ENCODE measurements at regions not wholly inside any gene's neighbourhood (a gene's known extent, or its start where the extent isn't known, plus 50 kb on each side); places are given as distances from the start of the nearest gene placed in this dataset.

DNA sequence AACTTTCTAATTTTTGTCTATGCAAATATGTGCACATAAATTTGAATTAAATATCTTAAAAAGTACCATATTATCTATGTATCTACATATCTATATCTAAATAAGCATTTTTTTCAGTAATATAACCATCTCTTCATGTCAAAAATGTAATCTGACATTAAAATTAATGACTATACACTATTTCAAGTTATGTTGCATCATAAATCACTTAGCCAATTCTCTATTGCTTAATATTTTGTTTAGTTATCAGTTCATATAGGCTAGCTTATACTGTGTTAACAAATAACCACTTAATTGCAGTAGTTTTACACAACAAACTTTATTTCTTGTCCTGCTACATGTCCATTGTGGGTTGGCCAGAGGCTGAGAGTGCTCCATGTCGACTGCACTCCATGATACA is 360.8 kb downstream of the EPM2A start:
- TF ChIP-seq, protein P1, sequence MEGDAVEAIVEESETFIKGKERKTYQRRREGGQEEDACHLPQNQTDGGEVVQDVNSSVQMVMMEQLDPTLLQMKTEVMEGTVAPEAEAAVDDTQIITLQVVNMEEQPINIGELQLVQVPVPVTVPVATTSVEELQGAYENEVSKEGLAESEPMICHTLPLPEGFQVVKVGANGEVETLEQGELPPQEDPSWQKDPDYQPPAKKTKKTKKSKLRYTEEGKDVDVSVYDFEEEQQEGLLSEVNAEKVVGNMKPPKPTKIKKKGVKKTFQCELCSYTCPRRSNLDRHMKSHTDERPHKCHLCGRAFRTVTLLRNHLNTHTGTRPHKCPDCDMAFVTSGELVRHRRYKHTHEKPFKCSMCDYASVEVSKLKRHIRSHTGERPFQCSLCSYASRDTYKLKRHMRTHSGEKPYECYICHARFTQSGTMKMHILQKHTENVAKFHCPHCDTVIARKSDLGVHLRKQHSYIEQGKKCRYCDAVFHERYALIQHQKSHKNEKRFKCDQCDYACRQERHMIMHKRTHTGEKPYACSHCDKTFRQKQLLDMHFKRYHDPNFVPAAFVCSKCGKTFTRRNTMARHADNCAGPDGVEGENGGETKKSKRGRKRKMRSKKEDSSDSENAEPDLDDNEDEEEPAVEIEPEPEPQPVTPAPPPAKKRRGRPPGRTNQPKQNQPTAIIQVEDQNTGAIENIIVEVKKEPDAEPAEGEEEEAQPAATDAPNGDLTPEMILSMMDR (IDR thresholded peaks at IDR 0.05; ENCODE audit: low read depth, low read length, poor library complexity, severe bottlenecking), result no peak
- TF ChIP-seq EZH2phosphoT487 (IDR thresholded peaks at IDR 0.05; ENCODE audit: borderline replicate concordance, low read length), result no peak
